Keratinocyte (primary cell): ENCODE measurements at regions not wholly inside any gene's neighbourhood (a gene's known extent, or its start where the extent isn't known, plus 50 kb on each side); places are given as distances from the start of the nearest gene placed in this dataset.

ENCODE experiments used
- DNase-seq: peaks from one replicate; pipeline ENCODE4 v3.0.0-alpha.2; 2011; ENCODE audit warnings: low read depth, missing footprints, low spot score
- FAIRE-seq: peaks from 2 replicates; lab custom pipeline; 2011; peaks lifted over from hg19 to GRCh38; lab: Jason Lieb, UNC
- H2AFZ ChIP-seq: 2 replicates; pipeline ENCODE4 v1.6.0; 2012; ENCODE audit warnings: low read length, control low read depth, inconsistent platforms; ENCODE audit not compliant: control insufficient read depth
- H3K27ac ChIP-seq: 2 replicates; pipeline ENCODE4 v1.5.1; 2011; ENCODE audit warnings: low read length; ENCODE audit not compliant: control insufficient read depth, insufficient read depth
- H3K27me3 ChIP-seq: 3 replicates; pipeline ENCODE4 v1.6.0; 2011; ENCODE audit warnings: low read length; ENCODE audit not compliant: control insufficient read depth, insufficient read depth; ENCODE audit errors: extremely low read depth
- H3K36me3 ChIP-seq, 2 experiments: 2 replicates in 1 of 2; 3 replicates in 1 of 2; pipeline ENCODE4 v1.5.1; 2011; ENCODE audit warnings: low read length in 2 of 2, mild to moderate bottlenecking in 1 of 2; ENCODE audit not compliant: control insufficient read depth in 2 of 2, insufficient read depth in 2 of 2; ENCODE audit errors: extremely low read depth in 1 of 2
- H3K4me1 ChIP-seq: 3 replicates; pipeline ENCODE4 v1.5.1; 2011; ENCODE audit warnings: low read length; ENCODE audit not compliant: control insufficient read depth, insufficient read depth; ENCODE audit errors: extremely low read depth
- H3K4me2 ChIP-seq: 3 replicates; pipeline ENCODE4 v1.6.0; 2011; ENCODE audit warnings: low read depth, low read length; ENCODE audit not compliant: control insufficient read depth, insufficient read depth; ENCODE audit errors: extremely low read depth
- H3K4me3 ChIP-seq, 3 experiments: fragments of 200-600 bp in 1 of 3; sonication (generic) in 1 of 3; 2 replicates in 2 of 3; 3 replicates in 1 of 3; pipeline ENCODE4 v1.5.1; 2011 to 2016; ENCODE audit warnings: low read length in 3 of 3, mild to moderate bottlenecking in 3 of 3, control low read depth in 2 of 3, inconsistent platforms in 1 of 3, low read depth in 1 of 3, mixed read lengths in 1 of 3, mixed run types in 1 of 3, moderate library complexity in 1 of 3; ENCODE audit not compliant: control insufficient read depth in 2 of 3, insufficient read depth in 2 of 3; ENCODE audit errors: extremely low read depth in 1 of 3
- H3K79me2 ChIP-seq: 2 replicates; pipeline ENCODE4 v1.6.0; 2012; ENCODE audit warnings: low read length; ENCODE audit not compliant: control insufficient read depth, insufficient read depth
- H3K9ac ChIP-seq: 3 replicates; pipeline ENCODE4 v1.6.0; 2011; ENCODE audit warnings: low read length; ENCODE audit not compliant: control insufficient read depth, insufficient read depth; ENCODE audit errors: extremely low read depth
- H3K9me1 ChIP-seq: 3 replicates; pipeline ENCODE4 v1.6.0; 2011; ENCODE audit warnings: low read length; ENCODE audit not compliant: control insufficient read depth, insufficient read depth; ENCODE audit errors: extremely low read depth
- H3K9me3 ChIP-seq: 2 replicates; pipeline ENCODE4 v1.5.1; 2012; ENCODE audit warnings: low read depth, low read length; ENCODE audit not compliant: control insufficient read depth
- H4K20me1 ChIP-seq: 3 replicates; pipeline ENCODE4 v1.6.0; 2011; ENCODE audit warnings: low read length; ENCODE audit not compliant: control insufficient read depth, insufficient read depth; ENCODE audit errors: extremely low read depth
- CTCF ChIP-seq, 3 experiments: IDR thresholded peaks in 1 of 3; conservative IDR thresholded peaks in 1 of 3; optimal IDR thresholded peaks in 1 of 3; 2 replicates in 2 of 3; 3 replicates in 1 of 3; pipeline versions ENCODE3 to v1.5.1; 2011; ENCODE audit warnings: low read length in 3 of 3, mild to moderate bottlenecking in 3 of 3, moderate library complexity in 2 of 3, control low read depth in 1 of 3, inconsistent platforms in 1 of 3; ENCODE audit not compliant: insufficient read depth in 2 of 3; ENCODE audit errors: extremely low read depth in 1 of 3
- EZH2 ChIP-seq: IDR thresholded peaks from one replicate; pipeline ENCODE4 v1.6.1; 2012; ENCODE audit warnings: inconsistent platforms, mild to moderate bottlenecking, low read length, moderate library complexity
- dilution Hi-C: fragments of 300-500 bp; cut with MboI; formaldehyde crosslinking; loops from one replicate; pipeline ENCODE4 v1.7.0; 2020; ENCODE audit warnings: low sequenced_read_pairs; ENCODE audit not compliant: extremely low pct_ligation_motif_present

- Histone ChIP-seq H2AFZ (no peak overlapping the region), H3K27ac (no peak overlapping the region), H3K27me3 (no peaks in the 10 kb centered on the region), H3K4me1 (peaks cover 7% of the 10 kb centered on the region), H4K20me1 (no peaks in the 10 kb centered on the region), H3K79me2 (no peaks in the 10 kb centered on the region), H3K9me1 (no peaks in the 10 kb centered on the region), H3K4me2 (peak overlapping the region; percentile 29), H3K36me3 (no peaks in the 10 kb centered on the region), H3K9me3 (no peaks in the 10 kb centered on the region), H3K9ac (no peak overlapping the region), H3K4me3 (no peak overlapping the region)
- dilution Hi-C loops: no loop called here
- TF ChIP-seq EZH2 (no peak), CTCF (optimal IDR thresholded peaks at IDR 0.05 in 1 of 3, IDR thresholded peaks at IDR 0.05 in 1 of 3, conservative IDR thresholded peaks at IDR 0.05 in 1 of 3; ENCODE audit: extremely low read depth in 1 of 3, insufficient read depth in 2 of 3, low read length in 3 of 3) (no peak)
- FAIRE-seq (no peak), DNase-seq (no peak)
Measured at GRCh38 chr6:147738516-147739162, 230.1 kb downstream of the SAMD5 start.

GRCh38 chr6:147740326-147740725 lies 231.8 kb downstream of the SAMD5 start:
- no peak overlapping the region for H3K4me2 ChIP-seq
- dilution Hi-C loops: no loop called here
- H4K20me1 ChIP-seq: no peaks in the 10 kb centered on the region
- no peaks in the 10 kb centered on the region for H3K9me1 ChIP-seq
- no peak overlapping the region for H3K27ac ChIP-seq
- no peak overlapping the region for H3K4me3 ChIP-seq
- TF ChIP-seq CTCF (optimal IDR thresholded peaks at IDR 0.05 in 1 of 3, IDR thresholded peaks at IDR 0.05 in 1 of 3, conservative IDR thresholded peaks at IDR 0.05 in 1 of 3; ENCODE audit: extremely low read depth in 1 of 3, insufficient read depth in 2 of 3, low read length in 3 of 3) (no peak), EZH2 (no peak)
- FAIRE-seq (no peak), DNase-seq (no peak)
- no peak overlapping the region for H2AFZ ChIP-seq
- no peaks in the 10 kb centered on the region for H3K27me3 ChIP-seq
- H3K9me3 ChIP-seq: no peaks in the 10 kb centered on the region
- no peaks in the 10 kb centered on the region for H3K36me3 ChIP-seq
- H3K9ac ChIP-seq: no peak overlapping the region
- H3K4me1 ChIP-seq: peaks cover 7% of the 10 kb centered on the region
- H3K79me2 ChIP-seq: no peaks in the 10 kb centered on the region
